Astrocyte (in vitro differentiated cells and primary cell): ENCODE measurements at regions not wholly inside any gene's neighbourhood (a gene's known extent, or its start where the extent isn't known, plus 50 kb on each side); places are given as distances from the start of the nearest gene placed in this dataset.

Experiments
- DNase-seq: peaks from one replicate; pipeline ENCODE4 v3.0.0-alpha.2; 2010; ENCODE audit warnings: low read depth
- FAIRE-seq: peaks from 2 replicates; lab custom pipeline; 2011; peaks lifted over from hg19 to GRCh38; lab: Jason Lieb, UNC
- H2AFZ ChIP-seq: 2 replicates; pipeline ENCODE4 v1.6.0; 2012; ENCODE audit warnings: low read depth, low read length, inconsistent platforms
- H3K27ac ChIP-seq: 2 replicates; pipeline ENCODE4 v1.5.1; 2011; ENCODE audit warnings: low read depth, low read length, inconsistent platforms
- H3K27me3 ChIP-seq: 2 replicates; pipeline ENCODE4 v1.6.0; 2011; ENCODE audit warnings: low read length, inconsistent platforms; ENCODE audit not compliant: insufficient read depth
- H3K36me3 ChIP-seq: 2 replicates; pipeline ENCODE4 v1.5.1; 2011; ENCODE audit warnings: low read length, inconsistent platforms; ENCODE audit not compliant: insufficient read depth
- H3K4me1 ChIP-seq: 2 replicates; pipeline ENCODE4 v1.5.1; 2011; ENCODE audit warnings: low read length, inconsistent platforms; ENCODE audit not compliant: insufficient read depth
- H3K4me2 ChIP-seq: 2 replicates; pipeline ENCODE4 v1.6.0; 2012; ENCODE audit warnings: low read length, inconsistent platforms
- H3K4me3 ChIP-seq: 2 replicates; pipeline ENCODE4 v1.5.1; 2011; ENCODE audit warnings: low read depth, mild to moderate bottlenecking, low read length, inconsistent platforms; ENCODE audit not compliant: insufficient read depth
- H3K79me2 ChIP-seq: 2 replicates; pipeline ENCODE4 v1.6.0; 2012; ENCODE audit warnings: mild to moderate bottlenecking, low read length, inconsistent platforms; ENCODE audit not compliant: insufficient read depth
- H3K9ac ChIP-seq: 2 replicates; pipeline ENCODE4 v1.6.0; 2012; ENCODE audit warnings: mild to moderate bottlenecking, low read length, inconsistent platforms
- H3K9me3 ChIP-seq: 2 replicates; pipeline ENCODE4 v1.5.1; 2012; ENCODE audit warnings: low read depth, mild to moderate bottlenecking, low read length, inconsistent platforms; ENCODE audit not compliant: insufficient read depth
- H4K20me1 ChIP-seq: 2 replicates; pipeline ENCODE4 v1.6.0; 2012; ENCODE audit warnings: low read length, inconsistent platforms; ENCODE audit not compliant: insufficient read depth
- H3K27ac Mint-ChIP-seq: one replicate; pipeline ENCODE4 v1.8.0; 2021; ENCODE audit warnings: mild to moderate bottlenecking, mixed read lengths; ENCODE audit not compliant: unreplicated experiment
- H3K27me3 Mint-ChIP-seq: one replicate; pipeline ENCODE4 v1.8.0; 2021; ENCODE audit warnings: low read depth, mixed read lengths; ENCODE audit not compliant: unreplicated experiment
- H3K36me3 Mint-ChIP-seq: one replicate; pipeline ENCODE4 v1.8.0; 2021; ENCODE audit warnings: low read depth, mixed read lengths; ENCODE audit not compliant: unreplicated experiment
- H3K4me1 Mint-ChIP-seq: one replicate; pipeline ENCODE4 v1.8.0; 2021; ENCODE audit warnings: low read depth, mixed read lengths; ENCODE audit not compliant: unreplicated experiment
- H3K4me3 Mint-ChIP-seq: one replicate; pipeline ENCODE4 v1.8.0; 2021; ENCODE audit warnings: mild to moderate bottlenecking, moderate library complexity, mixed read lengths; ENCODE audit not compliant: unreplicated experiment
- H3K9me3 Mint-ChIP-seq: one replicate; pipeline ENCODE4 v1.8.0; 2021; ENCODE audit warnings: mild to moderate bottlenecking, mixed read lengths; ENCODE audit not compliant: unreplicated experiment
- CTCF ChIP-seq: IDR thresholded peaks from 2 replicates; pipeline ENCODE4 v1.5.1; 2011; ENCODE audit warnings: low read depth, mild to moderate bottlenecking, inconsistent platforms, low read length, moderate library complexity; ENCODE audit not compliant: insufficient read depth
- EZH2 ChIP-seq: IDR thresholded peaks from 2 replicates; pipeline ENCODE4 v1.6.1; 2012; ENCODE audit warnings: mild to moderate bottlenecking, low read length, inconsistent platforms; ENCODE audit not compliant: insufficient read depth

GRCh38 chr16:74078511-74079231 lies 217.9 kb upstream of the PSMD7 start:
- H3K9me3 ChIP-seq: no peaks in the 10 kb centered on the region
- no peak overlapping the region for H3K9ac ChIP-seq
- no peak overlapping the region for H3K4me3 Mint-ChIP-seq
- no peaks in the 10 kb centered on the region for H3K4me1 ChIP-seq
- H3K79me2 ChIP-seq: no peaks in the 10 kb centered on the region
- no peaks in the 10 kb centered on the region for H3K36me3 Mint-ChIP-seq
- H3K27ac Mint-ChIP-seq: no peak overlapping the region
- TF ChIP-seq CTCF: no peak
- no peak for TF ChIP-seq EZH2
- no peaks in the 10 kb centered on the region for H4K20me1 ChIP-seq
- H3K4me3 ChIP-seq: no peak overlapping the region
- no peaks in the 10 kb centered on the region for H3K27me3 ChIP-seq
- no peak overlapping the region for H2AFZ ChIP-seq
- DNase-seq (no peak), FAIRE-seq (no peak)
- H3K27me3 Mint-ChIP-seq: no peaks in the 10 kb centered on the region
- H3K4me2 ChIP-seq: no peak overlapping the region
- H3K9me3 Mint-ChIP-seq: no peaks in the 10 kb centered on the region
- no peak overlapping the region for H3K27ac ChIP-seq
- no peaks in the 10 kb centered on the region for H3K36me3 ChIP-seq
- H3K4me1 Mint-ChIP-seq: no peaks in the 10 kb centered on the region

- Histone ChIP-seq H2AFZ (no peak overlapping the region), H3K4me3 (no peak overlapping the region), H3K27ac (no peak overlapping the region), H3K27me3 (no peaks in the 10 kb centered on the region), H3K36me3 (no peaks in the 10 kb centered on the region), H3K9me3 (no peaks in the 10 kb centered on the region), H4K20me1 (no peaks in the 10 kb centered on the region), H3K79me2 (no peaks in the 10 kb centered on the region), H3K9ac (no peak overlapping the region), H3K4me1 (no peaks in the 10 kb centered on the region), H3K4me2 (no peak overlapping the region)
- no peak overlapping the region for H3K27ac Mint-ChIP-seq
- H3K9me3 Mint-ChIP-seq: no peaks in the 10 kb centered on the region
- no peaks in the 10 kb centered on the region for H3K4me1 Mint-ChIP-seq
- no peaks in the 10 kb centered on the region for H3K36me3 Mint-ChIP-seq
- no peak overlapping the region for H3K4me3 Mint-ChIP-seq
- FAIRE-seq (no peak), DNase-seq (no peak)
- TF ChIP-seq CTCF (no peak), EZH2 (no peak)
- no peaks in the 10 kb centered on the region for H3K27me3 Mint-ChIP-seq
These were observed 220.0 kb upstream of the PSMD7 start for GRCh38 chr16:74076568-74076967.

GRCh38 chr16:74075393-74075792 lies 221.2 kb upstream of the PSMD7 start:
- H3K9me3 ChIP-seq: no peaks in the 10 kb centered on the region
- no peaks in the 10 kb centered on the region for H3K36me3 ChIP-seq
- Mint-ChIP-seq H3K27ac (no peak overlapping the region), H3K4me3 (no peak overlapping the region), H3K36me3 (no peaks in the 10 kb centered on the region), H3K9me3 (no peaks in the 10 kb centered on the region), H3K4me1 (no peaks in the 10 kb centered on the region), H3K27me3 (no peaks in the 10 kb centered on the region)
- no peak overlapping the region for H3K9ac ChIP-seq
- no peak overlapping the region for H3K4me2 ChIP-seq
- FAIRE-seq: peak; percentile 23
- TF ChIP-seq EZH2 (no peak), CTCF (no peak)
- H3K79me2 ChIP-seq: no peaks in the 10 kb centered on the region
- no peak overlapping the region for H2AFZ ChIP-seq
- no peak overlapping the region for H3K4me3 ChIP-seq
- no peaks in the 10 kb centered on the region for H3K27me3 ChIP-seq
- H3K27ac ChIP-seq: no peak overlapping the region
- H4K20me1 ChIP-seq: no peaks in the 10 kb centered on the region
- no peak for DNase-seq
- no peaks in the 10 kb centered on the region for H3K4me1 ChIP-seq
